Skeletal muscle cell (primary cell): ENCODE measurements at regions not wholly inside any gene's neighbourhood (a gene's known extent, or its start where the extent isn't known, plus 50 kb on each side); places are given as distances from the start of the nearest gene placed in this dataset.

Experiments used
- DNase-seq: peaks from one replicate; pipeline ENCODE4 v3.0.0-alpha.2; 2010; ENCODE audit warnings: low read depth
- H3K4me3 ChIP-seq: 2 replicates; pipeline ENCODE4 v1.5.1; 2011; ENCODE audit warnings: low read depth, mild to moderate bottlenecking, control low read depth, low read length, moderate library complexity

GRCh38 chr20:48191200-48191599 lies 405.9 kb upstream of the SULF2 start:
- H3K4me3 ChIP-seq = no peak overlapping the region
- no peak for DNase-seq

DNA sequence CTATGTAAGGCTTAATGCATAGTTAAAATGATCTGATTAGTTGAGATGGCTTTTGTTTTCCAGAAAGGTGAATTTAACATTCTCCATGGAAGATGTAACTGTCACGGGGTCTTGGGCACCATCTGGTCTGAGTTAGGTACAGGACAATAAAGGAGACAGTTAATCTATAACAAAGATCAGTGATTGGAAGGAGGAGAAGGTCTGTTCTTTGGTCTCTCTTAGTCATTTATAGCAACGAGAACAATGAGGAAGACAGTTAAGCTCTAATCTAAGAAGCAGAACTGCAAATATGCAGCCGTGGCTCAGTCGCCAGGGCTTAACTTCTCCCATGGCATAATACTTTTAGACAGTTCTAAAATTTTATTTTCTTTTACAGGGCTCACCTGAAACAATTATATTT lies 405.5 kb upstream of the SULF2 start:
- no peak overlapping the region for H3K4me3 ChIP-seq
- DNase-seq = no peak

DNA sequence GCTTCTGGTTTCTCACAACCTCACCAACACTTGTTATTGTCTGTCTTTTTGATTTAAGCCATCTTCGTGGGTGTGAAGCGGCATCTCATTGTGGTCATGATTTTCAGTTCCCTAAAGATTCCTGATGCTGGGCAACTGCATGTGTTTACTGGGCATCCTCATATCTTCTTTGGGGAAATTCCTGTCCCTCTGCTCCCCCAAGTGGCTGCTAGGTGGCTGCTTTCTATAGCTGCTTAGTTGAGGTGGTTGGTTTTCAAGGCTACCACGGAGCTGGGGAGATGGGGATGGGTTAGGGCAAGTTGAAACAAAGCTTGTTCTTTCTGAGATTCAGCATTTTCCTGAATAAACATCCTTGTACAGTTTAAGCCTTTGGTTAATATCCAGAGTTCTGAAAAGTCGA lies 403.9 kb upstream of the SULF2 start:
- H3K4me3 ChIP-seq = no peak overlapping the region
- no peak for DNase-seq

DNA sequence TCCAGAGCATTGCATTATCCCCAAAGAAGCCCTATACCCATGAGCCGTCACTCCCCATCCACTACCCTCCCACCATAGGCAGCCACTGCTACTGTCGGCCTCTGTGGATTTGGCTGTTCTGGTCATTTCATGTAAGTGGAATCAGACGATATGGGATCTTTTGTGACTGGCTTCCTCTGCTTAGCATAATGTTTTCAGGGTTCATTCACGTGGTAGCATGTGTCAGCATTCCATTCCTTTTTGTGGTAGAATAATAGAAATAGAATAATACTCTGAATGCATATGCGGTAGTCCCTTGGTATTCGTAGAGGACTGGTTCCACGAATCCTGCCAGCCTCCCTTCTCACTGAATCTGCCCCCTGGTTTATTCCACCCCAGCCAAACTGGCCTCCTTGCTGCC lies 402.6 kb upstream of the SULF2 start:
- DNase-seq = no peak
- no peak overlapping the region for H3K4me3 ChIP-seq

GRCh38 chr20:48186915-48187314 lies 401.6 kb upstream of the SULF2 start:
- DNase-seq = no peak

DNA sequence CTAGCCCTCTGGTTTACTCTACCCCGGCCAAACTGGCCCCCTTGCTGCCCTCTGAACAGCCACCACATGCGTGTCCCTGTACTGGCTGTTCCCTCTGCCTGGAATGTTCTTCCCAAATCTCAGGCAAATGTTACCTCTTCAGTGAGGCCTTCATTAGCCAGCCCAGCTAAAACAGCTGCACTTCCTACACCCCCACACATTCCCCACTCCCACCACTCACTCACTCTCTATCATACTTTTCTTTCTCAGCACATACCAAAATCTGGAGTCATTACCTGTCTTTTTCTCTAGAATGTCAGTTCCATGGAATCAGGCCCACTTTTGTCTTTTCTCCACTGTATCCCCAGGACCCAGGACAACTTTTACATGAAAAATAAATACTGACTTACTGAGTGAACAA lies 401.2 kb upstream of the SULF2 start:
- no peak for DNase-seq
- no peak overlapping the region for H3K4me3 ChIP-seq

More at GRCh38 chr20:48186915-48187314, 401.6 kb upstream of the SULF2 start:
- no peak overlapping the region for H3K4me3 ChIP-seq

DNA sequence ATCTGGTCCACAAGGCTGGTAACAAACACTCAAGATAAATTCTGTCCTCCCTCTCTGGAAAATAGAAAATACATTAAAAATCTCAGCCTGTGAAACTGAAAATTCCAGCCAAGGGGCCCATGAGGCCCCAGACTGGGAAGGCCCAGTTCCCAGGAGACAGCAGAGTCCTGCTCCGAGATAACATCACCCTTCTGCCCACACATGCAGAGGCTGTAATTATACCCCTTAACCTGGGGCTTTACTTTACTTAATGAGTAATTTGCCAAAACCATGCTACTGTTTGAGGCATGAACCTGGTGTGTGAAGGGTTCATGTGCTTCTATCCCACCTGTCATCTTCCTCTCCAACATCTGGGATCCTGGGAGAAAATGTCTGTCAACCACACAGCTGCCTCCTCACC lies 398.9 kb upstream of the SULF2 start:
- H3K4me3 ChIP-seq = no peak overlapping the region
- no peak for DNase-seq

DNA sequence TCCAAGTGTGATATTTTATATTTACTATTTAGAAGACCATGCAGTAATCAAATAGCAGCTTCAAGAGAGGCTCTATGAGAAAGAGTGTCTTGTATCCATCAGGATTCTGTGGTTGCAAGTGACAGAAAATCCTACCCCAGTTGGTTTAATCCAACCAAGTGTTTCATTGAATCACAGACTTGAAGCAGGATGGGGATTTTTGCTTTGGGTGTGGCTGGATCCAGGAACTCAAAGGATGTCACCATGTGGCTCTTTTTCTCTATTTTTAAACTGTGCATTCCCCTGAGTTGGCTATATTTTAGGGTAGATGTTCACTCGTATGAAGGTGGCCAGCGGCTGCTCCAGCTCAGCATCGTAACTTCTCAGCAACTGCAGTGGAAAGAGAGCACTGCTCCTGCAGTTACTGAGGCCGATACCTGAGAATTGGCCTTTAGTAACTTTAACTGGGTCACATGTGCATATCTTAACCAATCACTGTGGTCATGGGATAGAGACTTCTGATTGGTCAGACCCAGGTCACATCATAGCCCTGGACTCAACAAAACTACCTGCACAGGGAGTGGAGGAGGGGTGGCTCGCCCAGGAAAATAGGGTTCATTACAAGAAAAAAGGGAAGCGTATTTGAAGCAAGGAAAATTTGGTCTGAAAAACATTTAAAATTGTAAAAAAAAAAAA lies 396.1 kb upstream of the SULF2 start:
- no peak overlapping the region for H3K4me3 ChIP-seq
- DNase-seq = no peak

GRCh38 chr20:48180618-48181017 lies 395.3 kb upstream of the SULF2 start:
- H3K4me3 ChIP-seq = no peak overlapping the region
- DNase-seq = no peak

- H3K4me3 ChIP-seq = no peak overlapping the region
- DNase-seq = no peak
These were observed 394.7 kb upstream of the SULF2 start for GRCh38 chr20:48180024-48180423.

- no peak for DNase-seq
- no peak overlapping the region for H3K4me3 ChIP-seq
These were observed 393.4 kb upstream of the SULF2 start for GRCh38 chr20:48178633-48179032.

- H3K4me3 ChIP-seq = no peak overlapping the region
- DNase-seq = no peak
These were observed 391.8 kb upstream of the SULF2 start for GRCh38 chr20:48177058-48177457.

GRCh38 chr20:48176139-48176538 lies 390.9 kb upstream of the SULF2 start:
- no peak overlapping the region for H3K4me3 ChIP-seq
- DNase-seq = no peak

DNA sequence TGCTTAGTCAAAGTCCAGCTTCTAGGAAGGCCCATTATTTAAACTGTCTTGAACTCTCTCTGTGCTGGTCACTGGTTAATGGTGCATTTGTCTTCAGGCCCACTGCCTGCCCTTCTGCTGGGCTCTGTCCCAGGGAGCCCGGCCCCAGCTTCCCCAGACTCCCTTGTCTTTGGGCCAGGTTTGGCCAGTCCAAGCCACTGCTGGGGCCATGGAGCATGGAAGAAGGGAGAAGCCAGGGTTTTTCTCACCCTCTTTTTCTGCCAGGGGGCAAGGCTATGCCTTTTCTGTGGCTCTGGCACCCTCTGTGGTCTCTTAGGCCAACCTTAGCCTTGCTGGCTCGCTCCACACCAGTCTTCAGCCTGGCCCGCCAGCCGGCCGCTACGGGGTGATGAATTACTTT lies 390.0 kb upstream of the SULF2 start:
- DNase-seq = no peak
- no peak overlapping the region for H3K4me3 ChIP-seq

DNA sequence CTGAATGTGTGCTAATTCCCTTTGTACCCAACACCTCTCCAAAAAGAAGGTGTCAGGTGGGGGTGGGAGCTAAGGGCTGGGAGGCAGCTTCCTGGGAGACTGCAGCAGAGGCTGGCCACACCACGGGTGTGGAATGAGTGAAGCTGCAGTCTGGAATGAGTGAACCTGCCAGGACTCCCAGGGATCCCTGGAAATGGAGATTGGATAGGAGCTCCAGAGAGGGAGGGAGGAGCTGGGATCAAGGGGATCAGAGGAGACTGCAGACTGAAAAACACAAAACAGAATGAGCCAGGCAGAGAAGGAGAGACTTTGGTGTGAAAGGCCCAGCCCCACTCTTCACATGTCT lies 387.0 kb upstream of the SULF2 start:
- no peak for DNase-seq
- H3K4me3 ChIP-seq = no peak overlapping the region

DNA sequence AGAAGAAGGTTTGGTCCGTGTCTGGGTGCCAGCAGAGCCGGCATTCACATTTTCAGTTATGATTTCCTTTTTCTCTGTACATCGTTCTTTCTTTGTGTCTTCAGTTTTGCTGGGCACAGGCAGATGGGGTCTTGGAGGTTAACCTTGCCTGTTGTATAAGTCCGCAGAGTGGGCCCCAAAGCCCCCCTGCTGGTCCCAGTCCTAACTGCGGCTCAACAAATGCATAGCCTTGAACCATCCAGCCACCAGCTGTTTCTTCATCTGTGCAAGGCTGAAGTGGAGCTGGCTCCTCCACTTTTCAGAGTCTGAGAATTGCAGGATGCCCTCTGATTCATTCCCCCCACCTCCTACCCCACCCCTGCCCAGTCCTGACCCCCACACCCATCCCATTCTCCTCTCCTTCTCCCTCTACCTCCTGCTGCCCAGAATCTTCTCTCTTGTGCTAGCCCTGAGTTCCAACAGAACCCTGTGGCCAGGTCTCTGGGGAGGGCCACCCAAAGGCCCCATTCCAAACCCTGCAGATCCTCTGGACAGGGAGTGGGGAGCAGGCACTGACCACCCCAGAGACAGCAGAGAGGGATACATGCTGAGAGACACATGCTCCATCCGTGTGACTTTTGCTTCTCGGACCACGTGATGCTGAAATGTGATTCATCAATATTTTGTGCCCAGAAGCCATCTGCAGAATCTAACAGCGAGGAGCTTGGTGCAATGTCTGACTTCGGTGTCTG lies 386.5 kb upstream of the SULF2 start:
- no peak for DNase-seq
- H3K4me3 ChIP-seq = no peak overlapping the region

GRCh38 chr20:48171071-48171470 lies 385.8 kb upstream of the SULF2 start:
- DNase-seq = no peak
- H3K4me3 ChIP-seq = no peak overlapping the region

GRCh38 chr20:48170625-48171024 lies 385.3 kb upstream of the SULF2 start:
- no peak overlapping the region for H3K4me3 ChIP-seq
- DNase-seq = no peak

DNA sequence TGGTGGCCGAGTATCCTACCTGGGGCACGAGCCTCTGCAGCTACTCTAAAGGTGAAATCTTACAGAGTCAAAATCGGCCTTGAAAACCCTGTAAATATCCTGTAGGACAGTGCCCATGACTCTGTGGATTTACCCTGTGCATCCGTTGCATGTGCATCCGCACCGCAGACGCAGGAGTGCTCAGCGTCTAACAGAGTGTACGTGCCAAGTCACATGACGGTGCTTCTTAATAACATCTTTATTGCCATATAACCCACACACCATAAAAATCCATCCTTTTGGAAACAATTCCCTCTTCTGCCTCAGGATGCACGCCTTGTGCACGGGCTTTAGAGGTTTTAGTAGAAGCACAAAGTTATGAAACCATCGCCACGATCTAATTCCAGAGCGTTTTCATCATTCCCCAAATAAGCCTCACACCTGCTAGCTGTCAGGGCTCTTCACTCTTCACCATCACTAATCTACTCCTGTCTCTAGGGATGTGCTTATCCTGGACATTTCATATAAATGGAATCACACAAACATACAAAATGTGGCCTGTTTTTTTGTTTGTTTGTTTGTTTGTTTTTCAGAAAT lies 384.5 kb upstream of the SULF2 start:
- DNase-seq = no peak
- no peak overlapping the region for H3K4me3 ChIP-seq

DNA sequence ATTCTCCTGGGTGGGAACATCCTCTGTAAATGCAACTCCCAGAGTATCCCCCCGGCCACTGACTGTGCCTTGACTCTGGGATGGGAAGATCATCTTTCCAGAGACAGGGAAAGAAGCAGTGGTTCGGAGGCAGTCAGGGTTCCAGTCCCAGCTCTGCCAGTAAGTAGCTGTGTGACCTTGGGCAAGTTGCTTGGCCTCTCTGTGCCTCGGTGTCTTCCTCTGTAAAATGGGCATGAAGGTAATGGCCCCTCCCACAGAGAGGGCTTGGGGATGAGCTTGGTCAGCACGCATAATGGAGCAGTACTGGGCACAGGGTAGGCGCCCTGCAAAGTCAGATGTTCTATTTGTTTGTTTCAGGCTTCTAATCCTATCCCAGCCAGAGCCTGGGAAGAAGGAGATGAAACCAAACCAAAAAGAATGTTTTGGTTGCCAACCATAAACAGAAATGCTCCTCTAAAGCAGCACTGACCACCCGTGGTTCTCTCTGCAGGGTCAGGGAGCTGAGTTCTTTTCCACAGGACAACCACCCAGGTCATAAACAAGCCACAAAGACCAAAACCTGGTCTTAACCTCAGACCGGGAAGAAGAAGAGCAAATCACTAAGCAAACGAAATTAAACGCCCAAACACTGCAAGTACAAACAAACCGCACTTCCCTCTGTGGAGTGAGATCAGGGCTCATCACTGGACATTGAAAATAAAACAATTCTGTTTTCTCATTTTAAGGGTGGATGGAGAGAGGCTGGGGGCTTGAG lies 381.0 kb upstream of the SULF2 start:
- DNase-seq = no peak
- H3K4me3 ChIP-seq = no peak overlapping the region

- no peak overlapping the region for H3K4me3 ChIP-seq
- DNase-seq = no peak
These were observed 380.1 kb upstream of the SULF2 start for GRCh38 chr20:48165401-48165685.
